Coronary artery (tissue), 2 donors: ENCODE measurements at regions not wholly inside any gene's neighbourhood (a gene's known extent, or its start where the extent isn't known, plus 50 kb on each side); places are given as distances from the start of the nearest gene placed in this dataset.
"Not testable (repeated sequence)": the region's sequence is repeated elsewhere in the genome, so short reads cannot be mapped to it uniquely, and the experiment has no call there.

Experiments used
- DNase-seq: peaks from one replicate; pipeline ENCODE4 v3.0.0-alpha.2; 2017; ENCODE audit warnings: low spot score
- H3K27ac ChIP-seq, 2 donors: fragments of 200-600 bp; sonication (generic); one replicate each; pipeline ENCODE4 v1.5.1; 2016 to 2019
- H3K4me3 ChIP-seq: fragments of 200-600 bp; sonication (generic); 2 replicates; pipeline ENCODE4 v1.5.1; 2016; ENCODE audit warnings: mild to moderate bottlenecking, moderate library complexity
- CTCF ChIP-seq: fragments of 200-600 bp; sonication (generic); IDR thresholded peaks from one replicate; pipeline ENCODE4 v1.5.1; 2019; ENCODE audit warnings: antibody characterized with exemption

DNA sequence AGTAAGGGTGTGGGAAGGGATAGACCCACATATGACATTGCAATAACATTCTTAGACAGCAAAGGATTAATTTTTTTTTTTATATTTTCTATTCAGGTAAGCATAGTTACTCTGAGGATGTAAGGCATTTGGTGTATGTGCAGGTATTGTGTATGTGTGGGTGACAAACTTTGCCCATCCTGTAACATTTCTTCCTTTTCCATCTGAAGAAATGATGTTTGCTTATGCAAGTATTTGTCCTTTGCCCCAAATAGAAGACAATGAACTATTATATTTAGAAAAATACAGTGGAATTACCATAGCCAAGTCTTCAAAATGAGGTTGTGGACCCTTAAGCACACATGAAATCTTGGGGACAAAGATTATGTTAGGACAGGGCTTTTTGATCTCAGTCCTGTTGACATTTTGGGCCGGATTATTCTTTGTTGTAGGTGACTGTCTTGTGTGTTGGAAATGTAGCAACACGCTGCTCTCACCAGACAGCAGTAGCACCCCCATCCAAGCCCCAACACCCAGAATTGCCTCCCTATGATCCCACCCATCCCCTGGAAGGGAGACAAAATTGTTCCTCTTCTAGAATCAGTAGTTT is 1244.7 kb downstream of the STIM2 start:
- no peak overlapping the region for H3K27ac ChIP-seq
- no peak for DNase-seq
- H3K4me3 ChIP-seq, result no peak overlapping the region
- TF ChIP-seq CTCF, result no peak

- Histone ChIP-seq H3K27ac (no peak overlapping the region), H3K4me3 (no peak overlapping the region)
- DNase-seq, result no peak
- TF ChIP-seq CTCF, result no peak
These were observed 1245.5 kb downstream of the STIM2 start for GRCh38 chr4:28106155-28106554.

DNA sequence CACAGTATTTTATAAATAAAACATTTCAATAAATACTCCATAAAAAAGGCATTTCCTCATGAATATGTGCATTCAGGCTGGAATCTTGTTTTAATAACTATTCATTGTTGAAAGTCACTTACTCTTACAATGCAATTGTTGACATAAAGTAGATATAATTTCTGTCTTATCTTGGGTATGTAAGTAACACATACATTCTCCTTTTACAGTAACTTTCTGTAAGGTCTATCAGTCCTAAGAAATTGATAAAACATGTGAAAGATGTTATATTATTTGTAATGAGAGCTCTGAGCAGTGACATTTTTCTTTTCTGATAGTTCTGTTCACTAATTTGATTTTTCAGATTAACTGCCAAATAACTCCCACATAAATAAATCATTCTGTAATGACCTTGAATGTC is 1249.2 kb downstream of the STIM2 start:
- no peak for DNase-seq
- H3K27ac ChIP-seq, result no peak overlapping the region
- no peak for TF ChIP-seq CTCF
- no peak overlapping the region for H3K4me3 ChIP-seq

GRCh38 chr4:28112691-28113335 is 1252.2 kb downstream of the STIM2 start:
- H3K27ac ChIP-seq, DNase-seq, H3K4me3 ChIP-seq: not testable (repeated sequence)

DNA sequence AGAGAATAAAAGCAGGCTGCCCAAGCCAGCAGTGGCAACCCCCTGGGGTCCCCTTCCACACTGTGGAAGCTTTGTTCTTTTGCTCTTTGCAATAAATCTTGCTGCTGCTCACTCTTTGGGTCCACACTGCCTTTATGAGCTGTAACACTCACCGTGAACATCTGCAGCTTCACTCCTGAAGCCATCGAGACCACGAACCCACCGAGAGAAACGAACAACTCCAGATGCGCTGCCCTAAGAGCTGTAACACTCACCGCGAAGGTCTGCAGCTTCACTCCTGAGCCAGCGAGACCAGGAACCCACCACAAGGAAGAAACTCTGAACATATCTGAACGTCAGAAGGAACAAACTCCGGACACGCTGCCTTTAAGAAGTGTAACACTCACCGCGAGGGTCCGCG is 1252.9 kb downstream of the STIM2 start:
- not testable (repeated sequence) for DNase-seq, H3K27ac ChIP-seq, H3K4me3 ChIP-seq

DNA sequence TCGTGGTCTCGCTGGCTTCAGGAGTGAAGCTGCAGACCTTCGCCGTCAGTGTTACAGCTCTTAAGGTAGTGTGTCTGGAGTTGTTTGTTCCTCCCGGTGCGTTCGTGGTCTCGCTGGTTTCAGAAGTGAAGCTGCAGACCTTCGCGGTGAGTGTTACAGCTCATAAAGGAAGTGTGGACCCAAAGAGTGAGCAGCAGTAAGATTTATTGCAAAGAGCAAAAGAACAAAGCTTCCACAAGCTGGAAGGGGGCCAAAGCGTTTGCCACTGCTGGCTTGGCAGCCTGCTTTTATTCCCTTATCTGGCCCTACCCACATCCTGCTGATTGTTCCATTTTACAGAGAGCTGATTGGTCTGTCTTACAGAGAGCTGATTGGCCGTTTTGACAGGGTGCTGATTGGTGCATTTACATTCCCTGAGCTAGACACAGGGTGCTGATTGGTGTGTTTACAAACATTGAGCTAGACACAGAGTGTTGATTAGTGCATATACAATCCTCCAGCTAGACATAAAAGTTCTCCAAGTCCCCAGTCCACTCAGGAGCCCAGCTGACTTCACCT is 1256.0 kb downstream of the STIM2 start:
- not testable (repeated sequence) for H3K4me3 ChIP-seq, DNase-seq, H3K27ac ChIP-seq

DNA sequence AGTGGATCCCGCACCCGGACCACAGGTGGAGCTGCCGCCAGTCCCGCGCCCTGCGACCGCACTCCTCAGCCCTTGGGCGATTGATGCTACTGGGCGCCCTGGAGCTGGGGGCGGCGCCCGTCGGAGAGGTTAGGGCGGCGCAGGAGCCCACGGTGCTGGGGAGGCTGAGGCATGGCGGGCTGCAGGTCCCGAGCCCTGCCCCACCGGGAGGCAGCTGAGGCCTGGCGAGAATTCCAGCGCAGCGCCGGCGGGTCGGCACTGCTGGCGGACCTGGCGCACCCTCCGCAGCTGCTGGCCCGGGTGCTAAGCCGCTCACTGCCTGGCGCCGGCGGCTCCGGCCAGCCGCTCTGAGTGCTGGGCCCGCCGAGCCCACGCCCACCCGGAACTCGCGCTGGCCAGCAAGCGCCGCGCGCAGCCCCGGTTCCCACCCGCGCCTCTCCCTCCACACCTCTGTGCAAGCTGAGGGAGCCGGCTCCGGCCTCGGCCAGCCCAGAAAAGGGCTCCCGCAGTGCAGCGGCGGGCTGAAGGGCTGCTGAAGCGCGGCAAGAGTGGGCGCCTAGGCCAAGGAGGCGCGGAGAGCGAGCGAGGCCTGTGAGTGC is 1256.5 kb downstream of the STIM2 start:
- H3K4me3 ChIP-seq, result no peak overlapping the region
- H3K27ac ChIP-seq, result no peak overlapping the region
- TF ChIP-seq CTCF, result no peak
- DNase-seq, result no peak

DNA sequence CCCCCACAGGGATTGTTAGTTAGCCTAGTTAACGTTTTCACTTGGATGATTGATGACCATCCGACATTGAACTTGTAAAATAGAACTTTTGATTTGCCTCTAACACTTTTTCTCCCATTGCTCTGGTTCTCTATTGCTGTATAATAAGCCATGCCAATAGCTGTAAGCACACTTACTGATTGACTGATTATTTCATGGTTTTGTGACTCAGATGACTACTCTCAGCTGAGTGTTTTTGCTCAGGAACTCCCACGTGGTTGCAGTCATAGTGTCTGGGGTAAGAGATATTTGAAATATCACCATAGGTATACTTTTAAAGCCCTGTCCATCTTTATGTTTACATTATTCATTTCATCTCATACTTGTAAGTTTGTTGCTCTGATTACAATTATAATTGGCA is 1285.5 kb downstream of the STIM2 start:
- no peak for DNase-seq
- Histone ChIP-seq H3K4me3 (no peak overlapping the region), H3K27ac (no peak overlapping the region)
- TF ChIP-seq CTCF, result no peak
